GM23248 (cell line): ENCODE measurements at regions not wholly inside any gene's neighbourhood (a gene's known extent, or its start where the extent isn't known, plus 50 kb on each side); places are given as distances from the start of the nearest gene placed in this dataset.

Experiments used
- EZH2 ChIP-seq: fragments of 200-600 bp; sonication (generic); IDR thresholded peaks from 2 replicates; pipeline ENCODE4 v1.6.1; 2018; ENCODE audit warnings: antibody characterized with exemption, mild to moderate bottlenecking; ENCODE audit not compliant: insufficient read depth, poor library complexity, severe bottlenecking
- EZH2phosphoT487 ChIP-seq: fragments of 200-600 bp; sonication (generic); IDR thresholded peaks from 2 replicates; pipeline ENCODE4 v1.6.1; 2018; ENCODE audit warnings: antibody characterized with exemption, moderate library complexity, mild to moderate bottlenecking, low read depth; ENCODE audit not compliant: insufficient read depth

- TF ChIP-seq EZH2: no peak
- no peak for TF ChIP-seq EZH2phosphoT487
Observed at GRCh38 chrX:42602566-42602965, 175.4 kb downstream of the PPP1R2C start.
